Endodermal cell (in vitro differentiated cells): ENCODE measurements at regions not wholly inside any gene's neighbourhood (a gene's known extent, or its start where the extent isn't known, plus 50 kb on each side); places are given as distances from the start of the nearest gene placed in this dataset.

Experiments
- DNase-seq: peaks from one replicate; pipeline ENCODE4 v3.0.0-alpha.2; 2017
- H3K27ac ChIP-seq: 2 replicates; pipeline ENCODE4 v1.5.1; 2013; ENCODE audit warnings: mild to moderate bottlenecking, low read depth, low read length, moderate library complexity
- H3K27me3 ChIP-seq: 2 replicates; pipeline ENCODE4 v1.6.1; 2013; ENCODE audit warnings: mild to moderate bottlenecking, low read length, moderate library complexity; ENCODE audit not compliant: insufficient read depth, control insufficient read depth, poor library complexity, severe bottlenecking
- H3K36me3 ChIP-seq: 2 replicates; pipeline ENCODE4 v1.7.0; 2013; ENCODE audit warnings: mild to moderate bottlenecking, low read length, moderate library complexity; ENCODE audit not compliant: control insufficient read depth, insufficient read depth
- H3K4me1 ChIP-seq: one replicate; pipeline ENCODE4 v1.7.0; 2013; ENCODE audit warnings: low read length; ENCODE audit not compliant: control insufficient read depth, insufficient read depth
- H3K4me3 ChIP-seq: 2 replicates; pipeline ENCODE4 v1.5.1; 2013; ENCODE audit warnings: mild to moderate bottlenecking, low read length, moderate library complexity
- H3K9ac ChIP-seq: 2 replicates; pipeline ENCODE4 v1.6.1; 2013; ENCODE audit warnings: mild to moderate bottlenecking, low read length, moderate library complexity; ENCODE audit not compliant: poor library complexity, severe bottlenecking; ENCODE audit errors: extremely low read depth
- H3K9me3 ChIP-seq: 2 replicates; pipeline ENCODE4 v1.6.1; 2013; ENCODE audit warnings: mild to moderate bottlenecking, low read length, moderate library complexity; ENCODE audit not compliant: control insufficient read depth
- H3K27ac Mint-ChIP-seq: 2 replicates; pipeline ENCODE4 v1.8.0; 2020; ENCODE audit warnings: mixed read lengths
- H3K27me3 Mint-ChIP-seq: 2 replicates; pipeline ENCODE4 v1.8.0; 2021; ENCODE audit warnings: mild to moderate bottlenecking, mixed read lengths; ENCODE audit not compliant: insufficient read depth
- H3K36me3 Mint-ChIP-seq: 2 replicates; pipeline ENCODE4 v1.8.0; 2020; ENCODE audit warnings: low read depth, mixed read lengths
- H3K4me1 Mint-ChIP-seq: 2 replicates; pipeline ENCODE4 v1.8.0; 2020; ENCODE audit warnings: mixed read lengths
- H3K4me3 Mint-ChIP-seq: 2 replicates; pipeline ENCODE4 v1.8.0; 2020; ENCODE audit warnings: mild to moderate bottlenecking, moderate library complexity, mixed read lengths
- H3K9me3 Mint-ChIP-seq: 2 replicates; pipeline ENCODE4 v1.8.0; 2020; ENCODE audit warnings: mild to moderate bottlenecking, mixed read lengths
- CTCF ChIP-seq: fragments of 200-600 bp; sonication (generic); conservative IDR thresholded peaks from 2 replicates; pipeline ENCODE4 v1.5.0; 2021; ENCODE audit warnings: antibody characterized with exemption, mild to moderate bottlenecking
- WGBS, 2 experiments: methylation state at CpG; one replicate each; pipeline versions ENCODE4 v1.1.5 to v1.1.7; 2013; ENCODE audit warnings: missing lambda C conversion rate in 2 of 2, mixed read lengths in 1 of 2; ENCODE audit not compliant: insufficient coverage in 1 of 2, insufficient read length in 1 of 2; 5-methylcytosine and 5-hydroxymethylcytosine counted together

DNA sequence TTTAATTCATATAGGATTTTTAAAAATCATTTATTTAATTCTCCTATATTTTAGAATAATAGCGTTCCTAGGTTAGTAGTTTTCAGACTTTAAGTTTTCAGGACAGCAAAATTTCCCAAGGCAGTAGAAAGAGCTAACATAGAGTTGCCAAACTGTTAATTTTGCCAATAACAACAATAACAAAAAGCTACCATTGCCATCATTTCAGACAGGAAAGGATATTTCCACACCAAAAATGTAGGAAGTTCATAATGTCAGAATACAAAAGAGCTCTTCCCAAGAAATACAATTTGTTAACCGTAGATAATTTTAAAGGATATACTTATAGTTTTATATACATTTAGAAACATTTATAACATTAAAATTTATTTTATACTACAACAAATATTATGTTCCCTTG lies 81.4 kb upstream of the EEA1 start:
- Mint-ChIP-seq H3K36me3 (peaks cover 56% of the 10 kb centered on the region), H3K4me3 (no peak overlapping the region), H3K4me1 (peaks cover 49% of the 10 kb centered on the region), H3K9me3 (no peaks in the 10 kb centered on the region), H3K27ac (no peak overlapping the region), H3K27me3 (no peaks in the 10 kb centered on the region)
- no peak for DNase-seq
- Histone ChIP-seq H3K36me3 (peaks cover 71% of the 10 kb centered on the region), H3K9me3 (no peaks in the 10 kb centered on the region), H3K27me3 (no peaks in the 10 kb centered on the region), H3K4me1 (peaks cover 7% of the 10 kb centered on the region), H3K9ac (no peak overlapping the region), H3K4me3 (peak overlapping the region; percentile 96), H3K27ac (no peak overlapping the region)
- 100% methylated on average over 1 of the region's 2 CpGs; no CpG with 5 or more reads in 1 of the 2 experiments for WGBS, 2 experiments
- no peak for TF ChIP-seq CTCF

DNA sequence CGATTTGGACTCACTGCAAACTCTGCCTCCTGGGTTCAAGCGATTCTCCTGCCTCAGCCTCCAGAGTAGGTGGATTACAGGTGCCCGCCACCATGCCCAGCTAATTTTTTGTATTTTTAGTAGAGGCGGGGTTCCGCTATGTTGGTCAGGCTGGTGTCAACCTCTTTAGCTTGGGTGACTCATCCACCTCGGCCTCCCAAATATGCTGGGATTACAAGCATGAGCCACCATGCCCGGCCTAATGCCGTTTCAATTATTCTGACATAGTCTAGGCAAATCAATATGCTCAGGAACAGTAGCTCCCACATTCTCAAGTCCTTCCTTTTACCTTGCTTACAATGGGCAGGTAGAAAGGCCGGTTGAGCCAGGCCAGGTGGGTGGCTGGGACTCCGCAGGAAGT lies 82.0 kb upstream of the EEA1 start:
- Histone ChIP-seq H3K4me3 (peak overlapping the region; percentile 42), H3K9me3 (no peaks in the 10 kb centered on the region), H3K4me1 (peaks cover 11% of the 10 kb centered on the region), H3K27ac (no peak overlapping the region), H3K27me3 (no peaks in the 10 kb centered on the region), H3K36me3 (peaks cover 77% of the 10 kb centered on the region), H3K9ac (no peak overlapping the region)
- H3K27me3 Mint-ChIP-seq, result no peaks in the 10 kb centered on the region
- no peak overlapping the region for H3K4me3 Mint-ChIP-seq
- H3K36me3 Mint-ChIP-seq, result peaks cover 62% of the 10 kb centered on the region
- TF ChIP-seq CTCF, result no peak
- no peaks in the 10 kb centered on the region for H3K9me3 Mint-ChIP-seq
- no peak overlapping the region for H3K27ac Mint-ChIP-seq
- 93 to 97% methylated on average over 9 to 10 of the region's 10 CpGs for WGBS, 2 experiments
- DNase-seq, result no peak
- H3K4me1 Mint-ChIP-seq, result peaks cover 49% of the 10 kb centered on the region

- H3K9me3 ChIP-seq, result no peaks in the 10 kb centered on the region
- WGBS, 2 experiments, result 55 to 100% methylated on average over 1 to 3 of the region's 4 CpGs
- no peak overlapping the region for H3K27ac ChIP-seq
- H3K36me3 ChIP-seq, result peaks cover 85% of the 10 kb centered on the region
- H3K9me3 Mint-ChIP-seq, result no peaks in the 10 kb centered on the region
- no peak overlapping the region for H3K4me3 Mint-ChIP-seq
- H3K27me3 Mint-ChIP-seq, result no peaks in the 10 kb centered on the region
- H3K4me1 Mint-ChIP-seq, result peaks cover 56% of the 10 kb centered on the region
- H3K4me3 ChIP-seq, result no peak overlapping the region
- no peaks in the 10 kb centered on the region for H3K27me3 ChIP-seq
- no peak overlapping the region for H3K9ac ChIP-seq
- DNase-seq, result no peak
- H3K4me1 ChIP-seq, result peaks cover 26% of the 10 kb centered on the region
- peaks cover 67% of the 10 kb centered on the region for H3K36me3 Mint-ChIP-seq
- no peak for TF ChIP-seq CTCF
- peak overlapping the region; percentile 72 for H3K27ac Mint-ChIP-seq
These were observed 87.0 kb upstream of the EEA1 start for GRCh38 chr12:93015871-93016751.
